SH-SY5Y (cell line): ENCODE measurements at regions not wholly inside any gene's neighbourhood (a gene's known extent, or its start where the extent isn't known, plus 50 kb on each side); places are given as distances from the start of the nearest gene placed in this dataset.

Experiments
- GATA2 ChIP-seq: IDR thresholded peaks from 2 replicates; pipeline ENCODE4 v1.6.1; 2011; ENCODE audit warnings: mild to moderate bottlenecking, low read depth, low read length
- GATA3 ChIP-seq: IDR thresholded peaks from 2 replicates; pipeline ENCODE4 v1.6.1; 2011; ENCODE audit warnings: low read depth, mild to moderate bottlenecking, low read length, moderate library complexity

- TF ChIP-seq GATA2 (no peak), GATA3 (no peak)
Measured at GRCh38 chrX:13151828-13152517, 107.6 kb upstream of the FAM9C start.
